C4-2B (cell line): ENCODE measurements at regions not wholly inside any gene's neighbourhood (a gene's known extent, or its start where the extent isn't known, plus 50 kb on each side); places are given as distances from the start of the nearest gene placed in this dataset.

ENCODE experiments used
- ZFX ChIP-seq: fragments of 450-650 bp; IDR thresholded peaks from 2 replicates; pipeline ENCODE4 v1.6.1; 2017
- TF ChIP-seq, protein P1 (sequence below): fragments of 450-650 bp; conservative IDR thresholded peaks from 2 replicates; pipeline ENCODE4 v1.5.1; 2017; ENCODE audit warnings: mild to moderate bottlenecking

DNA sequence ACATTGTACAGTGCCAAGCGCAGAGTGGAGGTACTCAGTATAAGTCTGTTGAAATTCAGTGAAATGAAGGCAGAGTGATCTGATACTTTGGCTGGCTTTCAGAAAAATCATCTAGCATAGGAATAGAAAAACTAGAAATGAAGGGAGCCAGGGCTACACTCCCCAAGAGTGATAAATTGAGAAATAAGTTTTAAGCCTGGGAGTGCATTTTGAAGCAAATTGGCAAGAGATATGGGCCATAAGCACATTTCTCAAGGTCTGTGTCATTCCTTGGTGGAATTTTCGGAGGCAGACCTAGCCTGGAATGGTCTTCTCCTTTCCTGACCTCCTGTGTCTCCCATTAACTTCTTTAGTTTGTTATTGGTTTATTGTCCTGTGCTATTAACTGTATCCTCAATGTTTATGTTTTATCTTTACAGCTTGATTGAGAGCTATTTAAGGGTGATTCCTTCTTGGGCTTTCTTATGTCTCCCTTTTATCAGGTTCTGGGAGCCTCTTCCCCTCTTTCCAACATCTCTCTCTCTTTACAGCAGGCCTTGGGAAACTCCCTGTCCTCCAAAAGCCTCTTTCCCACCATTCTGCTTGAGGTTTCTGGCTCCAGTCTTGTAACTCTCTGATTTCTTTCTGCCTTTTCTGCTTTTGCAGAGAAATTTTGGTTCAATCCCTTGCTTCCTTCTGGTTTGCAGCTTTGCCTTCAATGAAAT, 649.5 kb downstream of the SLC4A3 start:
- TF ChIP-seq, protein P1, sequence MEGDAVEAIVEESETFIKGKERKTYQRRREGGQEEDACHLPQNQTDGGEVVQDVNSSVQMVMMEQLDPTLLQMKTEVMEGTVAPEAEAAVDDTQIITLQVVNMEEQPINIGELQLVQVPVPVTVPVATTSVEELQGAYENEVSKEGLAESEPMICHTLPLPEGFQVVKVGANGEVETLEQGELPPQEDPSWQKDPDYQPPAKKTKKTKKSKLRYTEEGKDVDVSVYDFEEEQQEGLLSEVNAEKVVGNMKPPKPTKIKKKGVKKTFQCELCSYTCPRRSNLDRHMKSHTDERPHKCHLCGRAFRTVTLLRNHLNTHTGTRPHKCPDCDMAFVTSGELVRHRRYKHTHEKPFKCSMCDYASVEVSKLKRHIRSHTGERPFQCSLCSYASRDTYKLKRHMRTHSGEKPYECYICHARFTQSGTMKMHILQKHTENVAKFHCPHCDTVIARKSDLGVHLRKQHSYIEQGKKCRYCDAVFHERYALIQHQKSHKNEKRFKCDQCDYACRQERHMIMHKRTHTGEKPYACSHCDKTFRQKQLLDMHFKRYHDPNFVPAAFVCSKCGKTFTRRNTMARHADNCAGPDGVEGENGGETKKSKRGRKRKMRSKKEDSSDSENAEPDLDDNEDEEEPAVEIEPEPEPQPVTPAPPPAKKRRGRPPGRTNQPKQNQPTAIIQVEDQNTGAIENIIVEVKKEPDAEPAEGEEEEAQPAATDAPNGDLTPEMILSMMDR: no peak
- TF ChIP-seq ZFX: no peak
